ENCODE measurements at regions not wholly inside any gene's neighbourhood (a gene's known extent, or its start where the extent isn't known, plus 50 kb on each side); places are given as distances from the start of the nearest gene placed in this dataset.

GRCh38 chr3:102553876-102554275, 119.1 kb downstream of the ZPLD1 start:
- no peak for DNase-seq (ENCODE audit: low read depth in 6 of 9, low spot score in 9 of 9)
- no peak overlapping the region for H3K4me3 ChIP-seq (ENCODE audit: low read length in 2 of 2)
- no peaks in the 10 kb centered on the region for H3K9me3 ChIP-seq (ENCODE audit: control insufficient read depth in 2 of 2, insufficient read depth in 1 of 2, low read length in 1 of 2)
- no peak overlapping the region for H3K27ac ChIP-seq (ENCODE audit: low read depth in 1 of 2, low read length in 1 of 2)
- H3K4me1 ChIP-seq (ENCODE audit: control insufficient read depth in 2 of 2, insufficient read depth in 2 of 2, low read length in 2 of 2) = no peaks in the 10 kb centered on the region
- H3K36me3 ChIP-seq (ENCODE audit: control insufficient read depth in 2 of 2, insufficient read depth in 2 of 2, low read length in 1 of 2) = no peaks in the 10 kb centered on the region
- no peaks in the 10 kb centered on the region for H3K27me3 ChIP-seq (ENCODE audit: control insufficient read depth in 2 of 2, insufficient read depth in 1 of 2, low read length in 1 of 2)

- WGBS = 81% methylated on average over 2 of the region's 2 CpGs
- no peaks in the 10 kb centered on the region for H3K4me1 ChIP-seq (ENCODE audit: control insufficient read depth in 2 of 2, insufficient read depth in 2 of 2, low read length in 2 of 2)
- no peak for DNase-seq (ENCODE audit: low read depth in 6 of 9, low spot score in 9 of 9)
Measured at GRCh38 chr3:102570511-102570910, 135.7 kb downstream of the ZPLD1 start.

GRCh38 chr3:102571006-102571405, 136.2 kb downstream of the ZPLD1 start:
- H3K27me3 ChIP-seq (ENCODE audit: control insufficient read depth in 2 of 2, insufficient read depth in 1 of 2, low read length in 1 of 2) = no peaks in the 10 kb centered on the region
- H3K27ac ChIP-seq (ENCODE audit: low read depth in 1 of 2, low read length in 1 of 2) = no peak overlapping the region
- no peak overlapping the region for H3K4me3 ChIP-seq (ENCODE audit: low read length in 2 of 2)
- DNase-seq (ENCODE audit: low read depth in 6 of 9, low spot score in 9 of 9) = no peak
- 97% methylated on average over 1 of the region's 1 CpG for WGBS
- no peaks in the 10 kb centered on the region for H3K9me3 ChIP-seq (ENCODE audit: control insufficient read depth in 2 of 2, insufficient read depth in 1 of 2, low read length in 1 of 2)
- H3K36me3 ChIP-seq (ENCODE audit: control insufficient read depth in 2 of 2, insufficient read depth in 2 of 2, low read length in 1 of 2) = no peaks in the 10 kb centered on the region
- no peaks in the 10 kb centered on the region for H3K4me1 ChIP-seq (ENCODE audit: control insufficient read depth in 2 of 2, insufficient read depth in 2 of 2, low read length in 2 of 2)

More at GRCh38 chr3:102570511-102570910, 135.7 kb downstream of the ZPLD1 start:
- H3K27me3 ChIP-seq (ENCODE audit: control insufficient read depth in 2 of 2, insufficient read depth in 1 of 2, low read length in 1 of 2) = no peaks in the 10 kb centered on the region
- H3K4me3 ChIP-seq (ENCODE audit: low read length in 2 of 2) = no peak overlapping the region
- no peaks in the 10 kb centered on the region for H3K36me3 ChIP-seq (ENCODE audit: control insufficient read depth in 2 of 2, insufficient read depth in 2 of 2, low read length in 1 of 2)
- H3K9me3 ChIP-seq (ENCODE audit: control insufficient read depth in 2 of 2, insufficient read depth in 1 of 2, low read length in 1 of 2) = no peaks in the 10 kb centered on the region
- H3K27ac ChIP-seq (ENCODE audit: low read depth in 1 of 2, low read length in 1 of 2) = no peak overlapping the region

- H3K9me3 ChIP-seq (ENCODE audit: control insufficient read depth in 2 of 2, insufficient read depth in 1 of 2, low read length in 1 of 2) = no peaks in the 10 kb centered on the region
- no peak overlapping the region for H3K27ac ChIP-seq (ENCODE audit: low read depth in 1 of 2, low read length in 1 of 2)
- DNase-seq (ENCODE audit: low read depth in 6 of 9, low spot score in 9 of 9) = no peak
- no peaks in the 10 kb centered on the region for H3K4me1 ChIP-seq (ENCODE audit: control insufficient read depth in 2 of 2, insufficient read depth in 2 of 2, low read length in 2 of 2)
- H3K36me3 ChIP-seq (ENCODE audit: control insufficient read depth in 2 of 2, insufficient read depth in 2 of 2, low read length in 1 of 2) = no peaks in the 10 kb centered on the region
- H3K27me3 ChIP-seq (ENCODE audit: control insufficient read depth in 2 of 2, insufficient read depth in 1 of 2, low read length in 1 of 2) = no peaks in the 10 kb centered on the region
- H3K4me3 ChIP-seq (ENCODE audit: low read length in 2 of 2) = no peak overlapping the region
- WGBS = 92% methylated on average over 2 of the region's 2 CpGs
Measured at GRCh38 chr3:102571720-102572384, 137.0 kb downstream of the ZPLD1 start.

GRCh38 chr3:102573483-102574028, 138.7 kb downstream of the ZPLD1 start:
- no peaks in the 10 kb centered on the region for H3K4me1 ChIP-seq (ENCODE audit: control insufficient read depth in 2 of 2, insufficient read depth in 2 of 2, low read length in 2 of 2)
- no peaks in the 10 kb centered on the region for H3K36me3 ChIP-seq (ENCODE audit: control insufficient read depth in 2 of 2, insufficient read depth in 2 of 2, low read length in 1 of 2)
- H3K4me3 ChIP-seq (ENCODE audit: low read length in 2 of 2) = no peak overlapping the region
- WGBS = 89% methylated on average over 3 of the region's 3 CpGs
- no peaks in the 10 kb centered on the region for H3K27me3 ChIP-seq (ENCODE audit: control insufficient read depth in 2 of 2, insufficient read depth in 1 of 2, low read length in 1 of 2)
- no peaks in the 10 kb centered on the region for H3K9me3 ChIP-seq (ENCODE audit: control insufficient read depth in 2 of 2, insufficient read depth in 1 of 2, low read length in 1 of 2)
- H3K27ac ChIP-seq (ENCODE audit: low read depth in 1 of 2, low read length in 1 of 2) = no peak overlapping the region
- no peak for DNase-seq (ENCODE audit: low read depth in 6 of 9, low spot score in 9 of 9)

GRCh38 chr3:102574355-102574754, 139.5 kb downstream of the ZPLD1 start:
- no peaks in the 10 kb centered on the region for H3K4me1 ChIP-seq (ENCODE audit: control insufficient read depth in 2 of 2, insufficient read depth in 2 of 2, low read length in 2 of 2)
- no peaks in the 10 kb centered on the region for H3K27me3 ChIP-seq (ENCODE audit: control insufficient read depth in 2 of 2, insufficient read depth in 1 of 2, low read length in 1 of 2)
- no peaks in the 10 kb centered on the region for H3K9me3 ChIP-seq (ENCODE audit: control insufficient read depth in 2 of 2, insufficient read depth in 1 of 2, low read length in 1 of 2)
- H3K4me3 ChIP-seq (ENCODE audit: low read length in 2 of 2) = no peak overlapping the region
- no peaks in the 10 kb centered on the region for H3K36me3 ChIP-seq (ENCODE audit: control insufficient read depth in 2 of 2, insufficient read depth in 2 of 2, low read length in 1 of 2)
- no peak for DNase-seq (ENCODE audit: low read depth in 6 of 9, low spot score in 9 of 9)
- no peak overlapping the region for H3K27ac ChIP-seq (ENCODE audit: low read depth in 1 of 2, low read length in 1 of 2)
- 85% methylated on average over 6 of the region's 6 CpGs for WGBS

GRCh38 chr3:102576651-102577050, 141.8 kb downstream of the ZPLD1 start:
- Histone ChIP-seq H3K9me3 (ENCODE audit: control insufficient read depth in 2 of 2, insufficient read depth in 1 of 2, low read length in 1 of 2) (no peaks in the 10 kb centered on the region), H3K27ac (ENCODE audit: low read depth in 1 of 2, low read length in 1 of 2) (no peak overlapping the region), H3K4me1 (ENCODE audit: control insufficient read depth in 2 of 2, insufficient read depth in 2 of 2, low read length in 2 of 2) (no peaks in the 10 kb centered on the region), H3K27me3 (ENCODE audit: control insufficient read depth in 2 of 2, insufficient read depth in 1 of 2, low read length in 1 of 2) (no peaks in the 10 kb centered on the region), H3K36me3 (ENCODE audit: control insufficient read depth in 2 of 2, insufficient read depth in 2 of 2, low read length in 1 of 2) (no peaks in the 10 kb centered on the region), H3K4me3 (ENCODE audit: low read length in 2 of 2) (no peak overlapping the region)
- DNase-seq (ENCODE audit: low read depth in 6 of 9, low spot score in 9 of 9) = no peak
- 79% methylated on average over 1 of the region's 1 CpG for WGBS

- Histone ChIP-seq H3K36me3 (ENCODE audit: control insufficient read depth in 2 of 2, insufficient read depth in 2 of 2, low read length in 1 of 2) (no peaks in the 10 kb centered on the region), H3K27me3 (ENCODE audit: control insufficient read depth in 2 of 2, insufficient read depth in 1 of 2, low read length in 1 of 2) (no peaks in the 10 kb centered on the region), H3K4me3 (ENCODE audit: low read length in 2 of 2) (no peak overlapping the region), H3K4me1 (ENCODE audit: control insufficient read depth in 2 of 2, insufficient read depth in 2 of 2, low read length in 2 of 2) (no peaks in the 10 kb centered on the region), H3K9me3 (ENCODE audit: control insufficient read depth in 2 of 2, insufficient read depth in 1 of 2, low read length in 1 of 2) (no peaks in the 10 kb centered on the region), H3K27ac (ENCODE audit: low read depth in 1 of 2, low read length in 1 of 2) (no peak overlapping the region)
- DNase-seq (ENCODE audit: low read depth in 6 of 9, low spot score in 9 of 9) = no peak
- 97% methylated on average over 1 of the region's 1 CpG for WGBS
Measured at GRCh38 chr3:102577082-102577789, 142.4 kb downstream of the ZPLD1 start.

- no peaks in the 10 kb centered on the region for H3K36me3 ChIP-seq (ENCODE audit: control insufficient read depth in 2 of 2, insufficient read depth in 2 of 2, low read length in 1 of 2)
- no peak for DNase-seq (ENCODE audit: low read depth in 6 of 9, low spot score in 9 of 9)
- H3K27me3 ChIP-seq (ENCODE audit: control insufficient read depth in 2 of 2, insufficient read depth in 1 of 2, low read length in 1 of 2) = no peaks in the 10 kb centered on the region
- no peak overlapping the region for H3K27ac ChIP-seq (ENCODE audit: low read depth in 1 of 2, low read length in 1 of 2)
- H3K9me3 ChIP-seq (ENCODE audit: control insufficient read depth in 2 of 2, insufficient read depth in 1 of 2, low read length in 1 of 2) = no peaks in the 10 kb centered on the region
- no peak overlapping the region for H3K4me3 ChIP-seq (ENCODE audit: low read length in 2 of 2)
- no peaks in the 10 kb centered on the region for H3K4me1 ChIP-seq (ENCODE audit: control insufficient read depth in 2 of 2, insufficient read depth in 2 of 2, low read length in 2 of 2)
Measured at GRCh38 chr3:102580760-102581159, 145.9 kb downstream of the ZPLD1 start.
